K562 (cell line): ENCODE measurements at regions not wholly inside any gene's neighbourhood (a gene's known extent, or its start where the extent isn't known, plus 50 kb on each side); places are given as distances from the start of the nearest gene placed in this dataset.

Experiments
- ATF7 ChIP-seq: fragments of 450-650 bp; IDR thresholded peaks from 2 replicates; pipeline ENCODE4 v1.7.1; 2014; ENCODE audit warnings: mild to moderate bottlenecking, moderate library complexity
- DPF2 ChIP-seq: fragments of 450-650 bp; IDR thresholded peaks from 2 replicates; pipeline ENCODE4 v1.6.1; 2016
- ESRRB ChIP-seq: fragments of 250-450 bp; sonication (Bioruptor Pico); IDR thresholded peaks from 2 replicates; pipeline ENCODE4 v1.5.0; 2020; ENCODE audit warnings: mild to moderate bottlenecking, moderate library complexity, borderline replicate concordance
- FUS ChIP-seq: fragments of 200-400 bp; formaldehyde crosslinking; optimal IDR thresholded peaks from 2 replicates; pipeline ENCODE3; 2017; ENCODE audit warnings: low read depth, low read length
- NFYB ChIP-seq: IDR thresholded peaks from 2 replicates; pipeline ENCODE4 v1.6.1; 2011; ENCODE audit warnings: mild to moderate bottlenecking, moderate library complexity; ENCODE audit not compliant: insufficient read length; ENCODE audit errors: extremely low read depth
- STAT5A ChIP-seq: IDR thresholded peaks from 2 replicates; pipeline ENCODE4 v1.6.1; 2012; ENCODE audit warnings: low read length, inconsistent platforms, borderline replicate concordance
- TBL1XR1 ChIP-seq, 2 experiments: IDR thresholded peaks; 2 replicates each; pipeline ENCODE4 v1.6.1; 2012; ENCODE audit warnings: improper control_type of control experiment in 2 of 2, low read length in 2 of 2, mild to moderate bottlenecking in 1 of 2
- ZNF239 ChIP-seq: fragments of 250-450 bp; sonication (Bioruptor Pico); IDR thresholded peaks from 2 replicates; pipeline ENCODE4 v1.4.0; 2020; ENCODE audit warnings: mild to moderate bottlenecking
- ZNF707 ChIP-seq: fragments of 250-450 bp; sonication (Bioruptor Pico); conservative IDR thresholded peaks from 2 replicates; pipeline ENCODE4 v1.8.0; 2022; ENCODE audit warnings: inconsistent platforms, mild to moderate bottlenecking, moderate library complexity
- TF ChIP-seq, protein P1 (sequence below): sonication (generic); formaldehyde crosslinking; IDR thresholded peaks from 2 replicates; pipeline ENCODE4 v1.8.0; 2022; ENCODE audit warnings: mild to moderate bottlenecking, missing genetic modification reagents, borderline replicate concordance
- TF ChIP-seq, protein P2 (sequence below), 2 experiments: fragments of 450-650 bp; IDR thresholded peaks; 2 replicates each; pipeline ENCODE4 v1.6.1; 2016; ENCODE audit warnings: mild to moderate bottlenecking in 2 of 2, borderline replicate concordance in 1 of 2, low read depth in 1 of 2, moderate library complexity in 1 of 2

DNA sequence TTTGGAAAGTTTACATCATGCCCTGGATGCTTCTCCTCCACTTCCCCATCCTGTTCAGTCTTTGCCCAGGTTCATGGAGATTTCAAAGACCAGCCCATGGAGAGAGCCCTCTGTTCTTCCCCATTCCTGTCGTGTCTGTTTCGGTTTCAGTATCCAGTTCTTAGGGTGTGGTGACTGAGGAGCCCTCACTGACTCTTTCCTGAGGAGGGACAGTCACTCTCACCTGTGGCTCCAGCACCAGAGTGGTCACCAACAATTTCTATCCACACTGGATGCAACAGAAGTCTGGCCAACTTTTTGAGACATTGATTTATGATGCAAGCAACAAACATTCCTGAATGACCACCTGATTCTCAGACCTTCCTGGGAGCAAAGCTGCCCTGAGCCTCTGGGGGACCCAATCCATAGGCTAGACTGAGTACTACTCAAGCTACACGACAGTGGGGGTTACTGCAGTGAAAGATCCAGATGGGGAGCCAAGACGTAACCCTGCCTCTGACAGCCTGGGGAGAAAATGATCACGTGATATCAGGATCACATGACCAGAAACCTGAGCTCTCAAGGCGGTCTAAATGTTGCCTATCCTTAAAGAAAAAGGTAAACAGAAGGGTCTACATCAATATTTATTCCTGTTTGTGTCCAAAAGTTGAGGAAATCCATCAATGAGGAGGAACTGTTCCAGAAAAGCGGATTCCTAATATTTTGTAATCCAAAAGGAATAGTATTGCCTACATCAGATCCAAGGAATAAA is 76.2 kb upstream of the VPREB1 start (continued):
- TF ChIP-seq ZNF239, result peak; percentile 84
- no peak for TF ChIP-seq FUS
- TF ChIP-seq ESRRB (CRISPR knock-in tag), result peak; percentile 79
- TF ChIP-seq, protein P1, sequence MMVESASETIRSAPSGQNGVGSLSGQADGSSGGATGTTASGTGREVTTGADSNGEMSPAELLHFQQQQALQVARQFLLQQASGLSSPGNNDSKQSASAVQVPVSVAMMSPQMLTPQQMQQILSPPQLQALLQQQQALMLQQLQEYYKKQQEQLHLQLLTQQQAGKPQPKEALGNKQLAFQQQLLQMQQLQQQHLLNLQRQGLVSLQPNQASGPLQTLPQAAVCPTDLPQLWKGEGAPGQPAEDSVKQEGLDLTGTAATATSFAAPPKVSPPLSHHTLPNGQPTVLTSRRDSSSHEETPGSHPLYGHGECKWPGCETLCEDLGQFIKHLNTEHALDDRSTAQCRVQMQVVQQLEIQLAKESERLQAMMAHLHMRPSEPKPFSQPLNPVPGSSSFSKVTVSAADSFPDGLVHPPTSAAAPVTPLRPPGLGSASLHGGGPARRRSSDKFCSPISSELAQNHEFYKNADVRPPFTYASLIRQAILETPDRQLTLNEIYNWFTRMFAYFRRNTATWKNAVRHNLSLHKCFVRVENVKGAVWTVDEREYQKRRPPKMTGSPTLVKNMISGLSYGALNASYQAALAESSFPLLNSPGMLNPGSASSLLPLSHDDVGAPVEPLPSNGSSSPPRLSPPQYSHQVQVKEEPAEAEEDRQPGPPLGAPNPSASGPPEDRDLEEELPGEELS (CRISPR knock-in tag), result no peak
- peak; percentile 89 for TF ChIP-seq ATF7
- TF ChIP-seq NFYB, result no peak
- TF ChIP-seq STAT5A, result no peak
- TF ChIP-seq TBL1XR1 (IDR thresholded peaks at IDR 0.05; ENCODE audit: low read length in 2 of 2), result peak in 1 of 2 experiments; percentile 85; a peak in 1 of 4 replicates
- no peak; the same call in 1 of the 2 replicates for TF ChIP-seq DPF2
- TF ChIP-seq ZNF707 (CRISPR knock-in tag), result peak; percentile 71; the same call in 1 of the 2 replicates
- TF ChIP-seq, protein P2, sequence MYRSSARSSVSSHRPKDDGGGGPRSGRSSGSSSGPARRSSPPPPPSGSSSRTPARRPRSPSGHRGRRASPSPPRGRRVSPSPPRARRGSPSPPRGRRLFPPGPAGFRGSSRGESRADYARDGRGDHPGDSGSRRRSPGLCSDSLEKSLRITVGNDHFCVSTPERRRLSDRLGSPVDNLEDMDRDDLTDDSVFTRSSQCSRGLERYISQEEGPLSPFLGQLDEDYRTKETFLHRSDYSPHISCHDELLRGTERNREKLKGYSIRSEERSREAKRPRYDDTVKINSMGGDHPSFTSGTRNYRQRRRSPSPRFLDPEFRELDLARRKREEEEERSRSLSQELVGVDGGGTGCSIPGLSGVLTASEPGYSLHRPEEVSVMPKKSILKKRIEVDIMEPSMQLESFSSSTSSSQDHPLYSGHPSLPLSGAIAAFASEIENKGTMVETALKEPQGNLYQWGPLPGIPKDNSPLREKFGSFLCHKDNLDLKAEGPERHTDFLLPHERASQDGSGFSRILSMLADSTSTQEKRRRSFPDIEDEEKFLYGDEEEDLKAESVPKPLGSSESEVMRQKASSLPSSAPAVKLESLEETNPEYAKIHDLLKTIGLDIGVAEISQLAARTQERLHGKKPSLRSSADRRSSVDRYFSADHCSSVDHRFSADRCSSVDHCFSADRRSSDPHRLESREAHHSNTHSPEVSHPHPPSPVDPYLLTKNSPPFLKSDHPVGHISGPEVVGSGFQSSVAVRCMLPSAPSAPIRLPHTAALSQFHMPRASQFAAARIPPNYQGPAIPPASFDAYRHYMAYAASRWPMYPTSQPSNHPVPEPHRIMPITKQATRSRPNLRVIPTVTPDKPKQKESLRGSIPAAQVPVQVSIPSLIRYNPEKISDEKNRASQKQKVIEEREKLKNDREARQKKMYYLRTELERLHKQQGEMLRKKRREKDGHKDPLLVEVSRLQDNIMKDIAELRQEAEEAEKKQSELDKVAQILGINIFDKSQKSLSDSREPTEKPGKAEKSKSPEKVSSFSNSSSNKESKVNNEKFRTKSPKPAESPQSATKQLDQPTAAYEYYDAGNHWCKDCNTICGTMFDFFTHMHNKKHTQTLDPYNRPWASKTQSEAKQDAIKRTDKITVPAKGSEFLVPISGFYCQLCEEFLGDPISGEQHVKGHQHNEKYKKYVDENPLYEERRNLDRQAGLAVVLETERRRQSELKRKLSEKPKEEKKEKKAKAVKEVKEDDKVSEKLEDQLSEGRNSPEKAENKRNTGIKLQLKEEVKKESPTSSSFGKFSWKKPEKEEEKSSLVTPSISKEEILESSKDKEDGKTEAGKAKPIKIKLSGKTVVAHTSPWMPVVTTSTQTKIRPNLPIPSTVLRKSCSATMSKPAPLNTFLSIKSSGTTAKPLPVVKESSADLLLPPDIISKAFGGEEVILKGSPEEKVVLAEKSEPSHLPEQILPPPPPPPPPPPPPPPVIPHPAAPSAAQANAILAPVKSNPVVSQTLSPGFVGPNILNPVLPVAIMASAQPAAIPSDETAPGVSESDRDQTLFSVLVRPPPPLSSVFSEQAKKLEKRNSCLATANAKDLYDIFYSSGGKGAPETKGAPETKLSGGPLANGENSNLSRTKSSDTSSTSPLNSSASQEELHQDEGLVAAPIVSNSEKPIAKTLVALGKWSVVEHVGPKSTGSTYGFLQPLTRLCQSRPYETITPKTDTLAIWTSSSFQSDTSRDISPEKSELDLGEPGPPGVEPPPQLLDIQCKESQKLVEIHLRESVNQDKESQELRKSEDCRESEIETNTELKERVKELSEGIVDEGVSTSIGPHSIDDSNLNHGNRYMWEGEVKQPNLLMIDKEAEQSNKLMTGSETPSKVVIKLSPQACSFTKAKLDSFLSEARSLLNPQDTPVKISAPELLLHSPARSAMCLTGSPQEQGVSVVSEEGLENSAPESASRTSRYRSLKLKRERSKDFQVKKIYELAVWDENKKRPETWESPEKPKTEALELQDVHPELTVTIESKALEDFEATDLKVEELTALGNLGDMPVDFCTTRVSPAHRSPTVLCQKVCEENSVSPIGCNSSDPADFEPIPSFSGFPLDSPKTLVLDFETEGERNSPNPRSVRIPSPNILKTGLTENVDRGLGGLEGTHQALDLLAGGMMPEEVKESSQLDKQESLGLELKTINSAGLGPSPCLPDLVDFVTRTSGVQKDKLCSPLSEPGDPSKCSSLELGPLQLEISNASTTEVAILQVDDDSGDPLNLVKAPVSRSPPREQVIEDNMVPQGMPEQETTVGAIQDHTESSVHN (IDR thresholded peaks at IDR 0.05; ENCODE audit: borderline replicate concordance in 1 of 2, low read depth in 1 of 2), result no peak; a peak in 1 of 4 replicates
